ENCODE measurements at regions not wholly inside any gene's neighbourhood (a gene's known extent, or its start where the extent isn't known, plus 50 kb on each side); places are given as distances from the start of the nearest gene placed in this dataset.
A peak's percentile ranks its signal among the peaks of the same experiment; 100 is the strongest.

- Histone ChIP-seq H3K27me3 (ENCODE audit: control insufficient read depth in 2 of 2, insufficient read depth in 2 of 2, low read length in 2 of 2) (no peaks in the 10 kb centered on the region), H3K36me3 (ENCODE audit: control insufficient read depth in 2 of 2, insufficient read depth in 2 of 2, low read length in 2 of 2) (no peaks in the 10 kb centered on the region), H3K4me1 (ENCODE audit: control insufficient read depth in 2 of 2, insufficient read depth in 2 of 2, low read length in 2 of 2) (peaks cover 0 to 3% of the 10 kb centered on the region in 2 donors)
Measured at GRCh38 chr10:31615129-31615528, 296.1 kb downstream of the ZEB1 start.

GRCh38 chr10:31614611-31615010, 295.6 kb downstream of the ZEB1 start:
- H3K36me3 ChIP-seq (ENCODE audit: control insufficient read depth in 2 of 2, insufficient read depth in 2 of 2, low read length in 2 of 2): no peaks in the 10 kb centered on the region
- H3K4me3 ChIP-seq (ENCODE audit: low read length in 2 of 2): no peak overlapping the region
- H3K4me1 ChIP-seq (ENCODE audit: control insufficient read depth in 2 of 2, insufficient read depth in 2 of 2, low read length in 2 of 2): peaks cover 0 to under 1% of the 10 kb centered on the region in 2 donors
- H3K9me3 ChIP-seq (ENCODE audit: control insufficient read depth in 2 of 2, low read length in 2 of 2): no peaks in the 10 kb centered on the region
- no peak overlapping the region for H3K27ac ChIP-seq (ENCODE audit: low read depth in 2 of 2, low read length in 2 of 2)
- H3K27me3 ChIP-seq (ENCODE audit: control insufficient read depth in 2 of 2, insufficient read depth in 2 of 2, low read length in 2 of 2): no peaks in the 10 kb centered on the region
- H3K9ac ChIP-seq (ENCODE audit: low read depth in 1 of 2, low read length in 2 of 2): no peak overlapping the region

More at GRCh38 chr10:31615129-31615528, 296.1 kb downstream of the ZEB1 start:
- Histone ChIP-seq H3K27ac (ENCODE audit: low read depth in 2 of 2, low read length in 2 of 2) (no peak overlapping the region), H3K9me3 (ENCODE audit: control insufficient read depth in 2 of 2, low read length in 2 of 2) (no peaks in the 10 kb centered on the region), H3K9ac (ENCODE audit: low read depth in 1 of 2, low read length in 2 of 2) (no peak overlapping the region), H3K4me3 (ENCODE audit: low read length in 2 of 2) (no peak overlapping the region)

- H3K27me3 ChIP-seq (ENCODE audit: control insufficient read depth in 2 of 2, insufficient read depth in 2 of 2, low read length in 2 of 2): no peaks in the 10 kb centered on the region
- no peaks in the 10 kb centered on the region for H3K4me1 ChIP-seq (ENCODE audit: control insufficient read depth in 2 of 2, insufficient read depth in 2 of 2, low read length in 2 of 2)
- H3K9ac ChIP-seq (ENCODE audit: low read depth in 1 of 2, low read length in 2 of 2): no peak overlapping the region
- H3K36me3 ChIP-seq (ENCODE audit: control insufficient read depth in 2 of 2, insufficient read depth in 2 of 2, low read length in 2 of 2): no peaks in the 10 kb centered on the region
- H3K9me3 ChIP-seq (ENCODE audit: control insufficient read depth in 2 of 2, low read length in 2 of 2): no peaks in the 10 kb centered on the region
- H3K27ac ChIP-seq (ENCODE audit: low read depth in 2 of 2, low read length in 2 of 2): no peak overlapping the region
- no peak overlapping the region for H3K4me3 ChIP-seq (ENCODE audit: low read length in 2 of 2)
Measured at GRCh38 chr10:31612082-31612481, 293.1 kb downstream of the ZEB1 start.

- no peaks in the 10 kb centered on the region for H3K27me3 ChIP-seq (ENCODE audit: control insufficient read depth in 2 of 2, insufficient read depth in 2 of 2, low read length in 2 of 2)
Measured at GRCh38 chr10:31611161-31611560, 292.1 kb downstream of the ZEB1 start.

GRCh38 chr10:31607481-31607880, 288.5 kb downstream of the ZEB1 start:
- no peak overlapping the region for H3K27ac ChIP-seq (ENCODE audit: low read depth in 2 of 2, low read length in 2 of 2)
- peaks cover 2 to 4% of the 10 kb centered on the region in 2 donors for H3K4me1 ChIP-seq (ENCODE audit: control insufficient read depth in 2 of 2, insufficient read depth in 2 of 2, low read length in 2 of 2)
- H3K36me3 ChIP-seq (ENCODE audit: control insufficient read depth in 2 of 2, insufficient read depth in 2 of 2, low read length in 2 of 2): no peaks in the 10 kb centered on the region
- no peak overlapping the region for H3K4me3 ChIP-seq (ENCODE audit: low read length in 2 of 2)
- no peaks in the 10 kb centered on the region for H3K9me3 ChIP-seq (ENCODE audit: control insufficient read depth in 2 of 2, low read length in 2 of 2)
- no peak overlapping the region for H3K9ac ChIP-seq (ENCODE audit: low read depth in 1 of 2, low read length in 2 of 2)
- H3K27me3 ChIP-seq (ENCODE audit: control insufficient read depth in 2 of 2, insufficient read depth in 2 of 2, low read length in 2 of 2): no peaks in the 10 kb centered on the region

More at GRCh38 chr10:31611161-31611560, 292.1 kb downstream of the ZEB1 start:
- Histone ChIP-seq H3K9me3 (ENCODE audit: control insufficient read depth in 2 of 2, low read length in 2 of 2) (no peaks in the 10 kb centered on the region), H3K36me3 (ENCODE audit: control insufficient read depth in 2 of 2, insufficient read depth in 2 of 2, low read length in 2 of 2) (no peaks in the 10 kb centered on the region), H3K9ac (ENCODE audit: low read depth in 1 of 2, low read length in 2 of 2) (no peak overlapping the region), H3K27ac (ENCODE audit: low read depth in 2 of 2, low read length in 2 of 2) (no peak overlapping the region), H3K4me3 (ENCODE audit: low read length in 2 of 2) (no peak overlapping the region), H3K4me1 (ENCODE audit: control insufficient read depth in 2 of 2, insufficient read depth in 2 of 2, low read length in 2 of 2) (no peaks in the 10 kb centered on the region)

- Histone ChIP-seq H3K27ac (ENCODE audit: low read depth in 2 of 2, low read length in 2 of 2) (no peak overlapping the region), H3K4me1 (ENCODE audit: control insufficient read depth in 2 of 2, insufficient read depth in 2 of 2, low read length in 2 of 2) (peaks cover 2 to 4% of the 10 kb centered on the region in 2 donors), H3K9ac (ENCODE audit: low read depth in 1 of 2, low read length in 2 of 2) (no peak overlapping the region), H3K36me3 (ENCODE audit: control insufficient read depth in 2 of 2, insufficient read depth in 2 of 2, low read length in 2 of 2) (no peaks in the 10 kb centered on the region), H3K4me3 (ENCODE audit: low read length in 2 of 2) (no peak overlapping the region), H3K9me3 (ENCODE audit: control insufficient read depth in 2 of 2, low read length in 2 of 2) (no peaks in the 10 kb centered on the region), H3K27me3 (ENCODE audit: control insufficient read depth in 2 of 2, insufficient read depth in 2 of 2, low read length in 2 of 2) (no peaks in the 10 kb centered on the region)
Measured at GRCh38 chr10:31606841-31607240, 287.8 kb downstream of the ZEB1 start.

GRCh38 chr10:31605861-31606525, 287.0 kb downstream of the ZEB1 start:
- H3K4me1 ChIP-seq (ENCODE audit: control insufficient read depth in 2 of 2, insufficient read depth in 2 of 2, low read length in 2 of 2): peaks cover 2 to 4% of the 10 kb centered on the region in 2 donors
- H3K36me3 ChIP-seq (ENCODE audit: control insufficient read depth in 2 of 2, insufficient read depth in 2 of 2, low read length in 2 of 2): no peaks in the 10 kb centered on the region
- no peak overlapping the region for H3K9ac ChIP-seq (ENCODE audit: low read depth in 1 of 2, low read length in 2 of 2)
- no peak overlapping the region for H3K27ac ChIP-seq (ENCODE audit: low read depth in 2 of 2, low read length in 2 of 2)
- H3K27me3 ChIP-seq (ENCODE audit: control insufficient read depth in 2 of 2, insufficient read depth in 2 of 2, low read length in 2 of 2): no peaks in the 10 kb centered on the region
- no peaks in the 10 kb centered on the region for H3K9me3 ChIP-seq (ENCODE audit: control insufficient read depth in 2 of 2, low read length in 2 of 2)
- no peak overlapping the region for H3K4me3 ChIP-seq (ENCODE audit: low read length in 2 of 2)

GRCh38 chr10:31605426-31605825, 286.4 kb downstream of the ZEB1 start:
- Histone ChIP-seq H3K4me3 (ENCODE audit: low read length in 2 of 2) (no peak overlapping the region), H3K9ac (ENCODE audit: low read depth in 1 of 2, low read length in 2 of 2) (no peak overlapping the region), H3K36me3 (ENCODE audit: control insufficient read depth in 2 of 2, insufficient read depth in 2 of 2, low read length in 2 of 2) (no peaks in the 10 kb centered on the region), H3K27me3 (ENCODE audit: control insufficient read depth in 2 of 2, insufficient read depth in 2 of 2, low read length in 2 of 2) (no peaks in the 10 kb centered on the region), H3K4me1 (ENCODE audit: control insufficient read depth in 2 of 2, insufficient read depth in 2 of 2, low read length in 2 of 2) (peaks cover 2 to 4% of the 10 kb centered on the region in 2 donors), H3K9me3 (ENCODE audit: control insufficient read depth in 2 of 2, low read length in 2 of 2) (no peaks in the 10 kb centered on the region), H3K27ac (ENCODE audit: low read depth in 2 of 2, low read length in 2 of 2) (no peak overlapping the region)

GRCh38 chr10:31604646-31605170, 285.7 kb downstream of the ZEB1 start:
- H3K4me1 ChIP-seq (ENCODE audit: control insufficient read depth in 2 of 2, insufficient read depth in 2 of 2, low read length in 2 of 2): peaks cover 2 to 4% of the 10 kb centered on the region in 2 donors
- H3K9ac ChIP-seq (ENCODE audit: low read depth in 1 of 2, low read length in 2 of 2): no peak overlapping the region
- H3K9me3 ChIP-seq (ENCODE audit: control insufficient read depth in 2 of 2, low read length in 2 of 2): no peaks in the 10 kb centered on the region
- no peak overlapping the region for H3K4me3 ChIP-seq (ENCODE audit: low read length in 2 of 2)
- no peaks in the 10 kb centered on the region for H3K27me3 ChIP-seq (ENCODE audit: control insufficient read depth in 2 of 2, insufficient read depth in 2 of 2, low read length in 2 of 2)
- H3K27ac ChIP-seq (ENCODE audit: low read depth in 2 of 2, low read length in 2 of 2): no peak overlapping the region
- H3K36me3 ChIP-seq (ENCODE audit: control insufficient read depth in 2 of 2, insufficient read depth in 2 of 2, low read length in 2 of 2): no peaks in the 10 kb centered on the region

- no peaks in the 10 kb centered on the region for H3K27me3 ChIP-seq (ENCODE audit: control insufficient read depth in 2 of 2, insufficient read depth in 2 of 2, low read length in 2 of 2)
- H3K36me3 ChIP-seq (ENCODE audit: control insufficient read depth in 2 of 2, insufficient read depth in 2 of 2, low read length in 2 of 2): no peaks in the 10 kb centered on the region
- H3K9ac ChIP-seq (ENCODE audit: low read depth in 1 of 2, low read length in 2 of 2): no peak overlapping the region
- no peak overlapping the region for H3K4me3 ChIP-seq (ENCODE audit: low read length in 2 of 2)
- peaks cover 2 to 4% of the 10 kb centered on the region in 2 donors for H3K4me1 ChIP-seq (ENCODE audit: control insufficient read depth in 2 of 2, insufficient read depth in 2 of 2, low read length in 2 of 2)
- peak overlapping the region; percentile 71 to 75 for H3K27ac ChIP-seq (ENCODE audit: low read depth in 2 of 2, low read length in 2 of 2)
- H3K9me3 ChIP-seq (ENCODE audit: control insufficient read depth in 2 of 2, low read length in 2 of 2): no peaks in the 10 kb centered on the region
Measured at GRCh38 chr10:31604096-31604495, 285.1 kb downstream of the ZEB1 start.

Data from mucosa of rectum (tissue), 2 donors.